NCI-H2171 treated with DMSO at 0.1 percent for 48 hours (cell line): ENCODE measurements at regions not wholly inside any gene's neighbourhood (a gene's known extent, or its start where the extent isn't known, plus 50 kb on each side); places are given as distances from the start of the nearest gene placed in this dataset.

ENCODE experiments used
- DNase-seq: peaks from one replicate; lab custom pipeline; 2025; lab: John Stamatoyannopoulos, UW

- DNase-seq = no peak
Observed at GRCh38 chrX:68947882-68948605, 119.2 kb downstream of the EFNB1 start.

- DNase-seq = no peak
Observed at GRCh38 chrX:68945603-68946228, 116.9 kb downstream of the EFNB1 start.

GRCh38 chrX:68945081-68945602, 116.3 kb downstream of the EFNB1 start:
- DNase-seq = no peak

- DNase-seq = no peak
Observed at GRCh38 chrX:68944211-68944610, 115.4 kb downstream of the EFNB1 start.

DNA sequence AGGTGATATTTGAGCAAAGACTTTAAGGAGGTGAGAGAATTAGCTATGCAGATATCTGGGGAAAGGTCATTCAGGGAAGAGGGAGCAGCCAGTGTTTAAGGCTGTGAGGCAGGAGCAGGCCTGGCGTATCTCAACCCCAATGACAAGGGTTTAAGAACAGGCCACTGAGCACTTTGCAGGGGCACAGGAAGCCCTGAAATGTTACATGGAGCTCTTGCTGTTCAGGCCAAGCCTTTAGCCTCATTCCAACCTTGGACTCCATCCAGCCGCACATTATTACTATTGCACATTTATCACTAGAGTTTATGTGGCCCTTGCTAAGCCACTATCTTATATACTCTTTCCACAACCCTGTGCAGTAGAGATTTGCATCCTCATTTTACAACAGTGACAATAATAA, 114.0 kb downstream of the EFNB1 start:
- no peak for DNase-seq

DNA sequence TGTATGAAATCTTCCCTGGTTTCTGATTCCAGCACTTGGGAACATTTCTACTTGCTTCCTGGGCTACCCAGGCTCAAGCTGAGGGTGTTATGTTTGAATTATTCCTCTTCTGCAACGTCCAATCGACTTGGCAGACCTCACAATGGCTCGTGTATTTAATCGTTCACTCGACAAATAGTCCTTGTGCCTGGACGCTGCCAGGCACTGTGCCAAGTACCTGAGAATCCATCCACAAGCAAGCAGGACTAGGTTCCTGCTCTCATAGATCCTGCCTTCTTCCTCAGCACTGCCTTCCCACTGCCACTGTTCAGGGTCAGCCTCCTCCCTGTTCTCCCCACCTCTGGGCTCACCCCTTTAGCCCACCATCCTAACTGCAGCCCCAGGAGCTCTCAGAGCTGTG, 113.3 kb downstream of the EFNB1 start:
- no peak for DNase-seq

DNA sequence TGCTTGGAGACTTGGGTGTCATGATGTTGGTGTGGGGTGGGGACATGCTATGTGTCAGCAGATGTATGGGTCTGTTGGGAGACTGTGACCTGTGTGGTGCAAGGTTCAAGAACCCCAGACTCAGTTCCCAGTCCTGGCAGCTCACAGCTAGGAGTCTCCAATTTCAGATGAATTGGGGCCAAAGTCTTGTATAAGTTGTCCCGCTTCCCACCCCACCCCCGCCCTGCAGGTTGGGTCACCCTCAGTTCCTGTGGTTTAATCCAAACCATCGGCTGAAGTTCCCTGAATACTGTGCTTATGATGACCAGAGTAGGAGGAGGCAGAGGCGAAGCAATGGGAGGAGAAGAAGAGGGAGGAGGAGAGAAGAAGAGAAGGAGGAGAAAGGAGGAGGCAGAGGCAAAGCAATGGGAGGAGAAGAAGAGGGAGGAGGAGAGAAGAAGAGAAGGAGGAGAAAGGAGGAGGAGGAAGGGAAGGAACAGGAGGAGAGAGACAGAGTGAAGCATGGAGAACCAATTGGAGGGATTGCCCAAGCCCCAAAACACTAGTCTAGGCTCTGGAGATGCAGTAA, 112.6 kb downstream of the EFNB1 start:
- DNase-seq = no peak

- no peak for DNase-seq
Observed at GRCh38 chrX:68940601-68941000, 111.8 kb downstream of the EFNB1 start.

- DNase-seq = no peak
Observed at GRCh38 chrX:68939868-68940267, 111.0 kb downstream of the EFNB1 start.

- DNase-seq = no peak
Observed at GRCh38 chrX:68938244-68939004, 109.6 kb downstream of the EFNB1 start.

GRCh38 chrX:68937581-68937980, 108.8 kb downstream of the EFNB1 start:
- no peak for DNase-seq

DNA sequence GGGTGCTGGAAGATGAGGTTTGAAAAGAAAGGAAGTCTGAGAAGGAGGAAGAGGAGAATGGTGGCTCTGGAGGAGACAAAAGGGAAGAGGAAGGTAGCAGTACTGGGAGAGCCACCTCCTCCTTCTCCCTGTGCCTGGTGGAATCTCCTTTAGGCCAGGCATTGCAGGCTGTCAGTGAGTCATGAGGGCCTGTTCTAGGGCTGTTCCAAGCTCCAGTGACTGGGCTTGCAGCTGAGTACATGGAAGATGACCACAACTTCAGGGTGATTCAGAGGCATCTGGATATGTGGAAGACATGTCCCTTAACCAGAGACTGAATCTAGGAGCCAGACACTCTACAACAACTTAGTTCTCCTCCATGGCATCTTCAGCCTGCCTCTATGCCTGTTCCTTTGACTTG, 107.8 kb downstream of the EFNB1 start:
- DNase-seq = no peak

GRCh38 chrX:68936126-68936525, 107.3 kb downstream of the EFNB1 start:
- no peak for DNase-seq

- no peak for DNase-seq
Observed at GRCh38 chrX:68935362-68935761, 106.5 kb downstream of the EFNB1 start.

DNA sequence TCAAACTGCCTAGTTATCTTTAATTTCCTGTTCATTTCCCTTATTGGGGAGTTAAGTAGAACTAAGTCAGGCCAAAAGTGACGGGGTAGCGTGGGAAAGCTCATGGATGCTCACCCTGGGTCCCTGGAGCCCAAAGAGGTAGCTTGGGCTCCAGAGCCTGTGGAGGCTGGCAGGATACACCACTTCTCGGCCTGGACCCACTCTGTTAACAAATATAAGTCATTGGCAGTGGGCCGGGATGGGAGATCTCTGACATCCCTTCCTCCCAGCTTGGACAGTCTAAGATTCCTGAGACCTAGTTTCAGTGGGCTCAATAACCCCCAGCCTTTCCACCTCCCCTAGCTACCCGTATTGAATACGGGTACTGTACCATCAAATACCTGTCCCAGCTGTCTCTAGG, 106.1 kb downstream of the EFNB1 start:
- DNase-seq = no peak

GRCh38 chrX:68934421-68934820, 105.6 kb downstream of the EFNB1 start:
- DNase-seq = no peak

DNA sequence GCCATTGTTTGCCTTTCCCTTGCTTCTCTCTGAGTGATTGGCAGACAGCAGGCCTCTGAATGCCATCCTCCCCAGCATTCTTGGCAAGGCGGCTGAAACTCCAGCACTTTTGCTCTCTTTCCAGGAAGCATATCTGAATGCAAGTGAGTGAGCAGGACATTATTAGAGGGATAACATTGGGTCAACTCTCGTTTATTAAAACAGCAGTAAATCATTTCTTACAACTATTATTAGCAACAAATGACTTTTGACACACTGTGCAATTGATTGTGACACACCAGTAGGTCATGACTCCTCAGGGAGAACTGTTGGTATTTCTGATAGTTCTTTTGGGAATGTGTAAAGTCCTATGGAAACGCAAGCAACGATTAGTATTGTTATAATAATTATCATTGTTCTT, 103.8 kb downstream of the EFNB1 start:
- DNase-seq = no peak

- DNase-seq = no peak
Observed at GRCh38 chrX:68931345-68931744, 102.5 kb downstream of the EFNB1 start.

- DNase-seq = no peak
Observed at GRCh38 chrX:68930542-68931317, 101.9 kb downstream of the EFNB1 start.

DNA sequence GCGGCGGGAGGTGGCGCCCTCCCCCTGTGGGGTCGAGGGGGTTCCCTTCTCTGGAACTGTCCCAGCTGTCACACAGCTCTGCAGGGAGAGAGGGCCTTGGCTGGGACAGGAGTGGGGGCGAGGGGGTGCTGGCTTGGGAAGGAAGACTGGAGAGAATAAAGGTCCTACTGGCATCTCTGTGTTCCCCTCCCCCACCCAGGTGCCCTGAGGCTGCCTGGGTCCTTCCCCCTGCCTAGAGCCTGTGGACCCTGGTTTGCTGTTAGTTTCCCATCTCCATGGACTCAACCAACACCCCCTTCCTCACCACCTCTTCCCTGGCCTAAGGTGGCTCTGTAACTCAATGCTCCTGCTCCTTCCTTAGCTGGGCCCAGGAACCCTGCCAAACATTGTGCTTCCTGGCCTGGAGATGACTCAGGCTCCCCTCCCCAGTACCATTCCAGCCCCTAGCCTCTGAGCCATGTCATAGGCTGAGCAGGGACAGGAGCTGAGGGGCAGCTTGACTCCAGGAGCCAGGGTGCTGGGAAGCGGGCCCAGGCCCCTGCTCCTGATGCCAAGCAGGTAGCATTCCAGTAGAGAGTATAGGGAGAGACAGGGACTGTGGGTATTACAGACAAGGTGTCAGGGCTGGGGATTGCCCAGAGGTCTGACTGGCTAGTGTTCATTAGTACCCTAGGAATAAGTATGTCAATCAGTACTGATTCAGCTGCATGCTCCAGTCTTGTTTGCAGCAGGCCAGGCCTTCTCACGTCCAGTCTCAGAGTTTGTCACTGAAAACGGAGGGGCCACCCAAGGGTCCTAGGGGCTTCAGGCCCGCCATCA, 100.7 kb downstream of the EFNB1 start:
- DNase-seq = no peak

DNA sequence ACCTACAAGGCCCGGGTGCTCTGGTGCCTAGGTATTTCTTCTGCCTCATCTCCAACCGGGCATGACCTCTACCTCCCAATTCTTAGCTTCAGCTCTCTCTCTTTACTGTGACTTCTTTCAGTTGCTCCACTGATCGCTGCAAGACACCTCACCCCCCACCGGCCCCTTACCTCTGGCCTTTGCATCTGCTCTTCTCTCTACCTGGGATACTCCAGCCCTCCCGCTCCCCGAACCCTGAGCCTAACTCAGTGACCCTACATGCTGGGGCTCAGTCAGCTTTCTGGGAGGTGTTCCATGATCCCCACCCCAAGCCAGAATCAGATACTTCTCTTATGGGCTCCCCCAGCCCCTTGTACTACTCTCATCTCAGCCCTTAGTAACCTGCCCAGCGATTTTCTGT, 99.6 kb downstream of the EFNB1 start:
- DNase-seq = no peak
